Mucosa of descending colon (tissue), 3 donors: ENCODE measurements at regions not wholly inside any gene's neighbourhood (a gene's known extent, or its start where the extent isn't known, plus 50 kb on each side); places are given as distances from the start of the nearest gene placed in this dataset.

Experiments
- ATAC-seq: fragments of 200-7000 bp; cut with Tn5 transposase; one replicate; pipeline ENCODE4 v1.9.1; 2020; ENCODE audit warnings: mild to moderate bottlenecking, moderate library complexity
- DNase-seq, 3 donors: peaks; one replicate each; pipeline ENCODE4 v3.0.0-alpha.2; 2020
- H3K36me3 ChIP-seq: fragments of 200-600 bp; one replicate; pipeline ENCODE4 v1.8.0; 2021; ENCODE audit warnings: low read depth, mild to moderate bottlenecking
- H3K4me1 ChIP-seq: fragments of 200-600 bp; one replicate; pipeline ENCODE4 v1.8.0; 2021; ENCODE audit warnings: low read depth, mild to moderate bottlenecking
- H3K4me3 ChIP-seq: fragments of 200-600 bp; one replicate; pipeline ENCODE4 v1.8.0; 2021; ENCODE audit warnings: mild to moderate bottlenecking
- H3K9me3 ChIP-seq: fragments of 200-600 bp; one replicate; pipeline ENCODE4 v1.8.0; 2021; ENCODE audit warnings: mild to moderate bottlenecking
- CTCF ChIP-seq: fragments of 200-600 bp; IDR thresholded peaks from one replicate; pipeline ENCODE4 v1.8.0; 2022; ENCODE audit warnings: antibody characterized with exemption, mild to moderate bottlenecking
- intact Hi-C, 2 donors: fragments of 100-400 bp; cut with DNase I in 1 of 2; cut with micrococcal nuclease in 1 of 2; formaldehyde crosslinking; loops; one replicate each; pipeline versions ENCODE4 v1.11.0 to v1.11.1; 2022; cut with DNase I, micrococcal nuclease
- donor health status: DM: no; HTN: no; CAD: no; lungs with moderate emphysema.
- donor health status: DM: no; HTN: no; CAD: no.
- donor health status: DM: no; HTN: yes; CAD: no.

- no peak for ATAC-seq
- DNase-seq: no peak
- TF ChIP-seq CTCF: no peak
- peaks cover 2% of the 10 kb centered on the region for H3K9me3 ChIP-seq
- intact Hi-C loops: no loop called here
- H3K4me1 ChIP-seq: no peaks in the 10 kb centered on the region
- H3K36me3 ChIP-seq: no peaks in the 10 kb centered on the region
- no peak overlapping the region for H3K4me3 ChIP-seq
Observed at GRCh38 chr1:105416261-105416660, 1640.2 kb upstream of the PRMT6 start.

- Histone ChIP-seq H3K4me3 (no peak overlapping the region), H3K36me3 (no peaks in the 10 kb centered on the region), H3K9me3 (peaks cover 2% of the 10 kb centered on the region), H3K4me1 (no peaks in the 10 kb centered on the region)
- no peak for ATAC-seq
- intact Hi-C loops: no loop called here
- no peak for TF ChIP-seq CTCF
- no peak for DNase-seq
Observed at GRCh38 chr1:105419030-105419429, 1637.4 kb upstream of the PRMT6 start.

- H3K4me3 ChIP-seq: no peak overlapping the region
- intact Hi-C loops: no loop called here
- no peak for TF ChIP-seq CTCF
- DNase-seq (no peak), ATAC-seq (no peak)
- H3K9me3 ChIP-seq: no peaks in the 10 kb centered on the region
- no peaks in the 10 kb centered on the region for H3K36me3 ChIP-seq
- H3K4me1 ChIP-seq: no peaks in the 10 kb centered on the region
Observed at GRCh38 chr1:105427543-105427942, 1628.9 kb upstream of the PRMT6 start.

- ATAC-seq (no peak), DNase-seq (no peak)
- intact Hi-C loops: no loop called here
- Histone ChIP-seq H3K9me3 (no peaks in the 10 kb centered on the region), H3K36me3 (no peaks in the 10 kb centered on the region), H3K4me1 (no peaks in the 10 kb centered on the region), H3K4me3 (no peak overlapping the region)
- TF ChIP-seq CTCF: no peak
Observed at GRCh38 chr1:105436589-105437259, 1619.8 kb upstream of the PRMT6 start.

- ATAC-seq: no peak
- TF ChIP-seq CTCF: no peak
Observed at GRCh38 chr1:105437847-105438246, 1618.6 kb upstream of the PRMT6 start.

GRCh38 chr1:105442901-105443300 lies 1613.6 kb upstream of the PRMT6 start:
- intact Hi-C loops: no loop called here
- DNase-seq (no peak), ATAC-seq (no peak)
- no peak for TF ChIP-seq CTCF
- no peak overlapping the region for H3K4me3 ChIP-seq
- H3K4me1 ChIP-seq: no peaks in the 10 kb centered on the region
- no peaks in the 10 kb centered on the region for H3K36me3 ChIP-seq
- no peaks in the 10 kb centered on the region for H3K9me3 ChIP-seq

More at GRCh38 chr1:105437847-105438246, 1618.6 kb upstream of the PRMT6 start:
- Histone ChIP-seq H3K9me3 (no peaks in the 10 kb centered on the region), H3K4me1 (no peaks in the 10 kb centered on the region), H3K4me3 (no peak overlapping the region), H3K36me3 (no peaks in the 10 kb centered on the region)
- intact Hi-C loops: no loop called here
- DNase-seq: no peak
